Stimulated activated naive CD8-positive, alpha-beta T cell treated with anti-CD3 and anti-CD28 coated beads, Interleukin-15, amount 100 ng/mL, for 72 hours (primary cell): ENCODE measurements at regions not wholly inside any gene's neighbourhood (a gene's known extent, or its start where the extent isn't known, plus 50 kb on each side); places are given as distances from the start of the nearest gene placed in this dataset.

Source experiments
- ATAC-seq: fragments of 150-1000 bp; cut with Tn5 transposase; 2 replicates; pipeline ENCODE4 v1.10.0; 2021; ENCODE audit warnings: mild to moderate bottlenecking, moderate library complexity
- DNase-seq, 2 donors: peaks; one replicate each; pipeline ENCODE4 v3.0.0; 2021 to 2022
- H3K27ac Mint-ChIP-seq, 2 donors: one replicate each; pipeline ENCODE4 v1.8.0; 2022; ENCODE audit warnings: mild to moderate bottlenecking in 2 of 2, mixed read lengths in 2 of 2, moderate library complexity in 2 of 2
- H3K27me3 Mint-ChIP-seq: one replicate; pipeline ENCODE4 v1.8.0; 2022; ENCODE audit warnings: mixed read lengths
- H3K4me1 Mint-ChIP-seq: one replicate; pipeline ENCODE4 v1.8.0; 2022; ENCODE audit warnings: mild to moderate bottlenecking, mixed read lengths
- H3K4me3 Mint-ChIP-seq, 2 donors: one replicate each; pipeline ENCODE4 v1.8.0; 2022; ENCODE audit warnings: mild to moderate bottlenecking in 2 of 2, mixed read lengths in 2 of 2, moderate library complexity in 1 of 2
- H3K9me3 Mint-ChIP-seq, 2 donors: one replicate each; pipeline ENCODE4 v1.8.0; 2022; ENCODE audit warnings: mixed read lengths in 2 of 2

GRCh38 chr2:65486282-65486681, 53.9 kb upstream of the SPRED2 start:
- Mint-ChIP-seq H3K4me3 (no peak overlapping the region), H3K4me1 (no peaks in the 10 kb centered on the region), H3K27ac (no peak overlapping the region), H3K9me3 (peaks cover 9 to 31% of the 10 kb centered on the region in 2 donors), H3K27me3 (peaks cover 23% of the 10 kb centered on the region)
- ATAC-seq (no peak), DNase-seq (no peak)

- DNase-seq (no peak), ATAC-seq (no peak)
- no peak overlapping the region for H3K4me3 Mint-ChIP-seq
- H3K27me3 Mint-ChIP-seq, result peaks cover 23% of the 10 kb centered on the region
- no peaks in the 10 kb centered on the region for H3K4me1 Mint-ChIP-seq
- H3K9me3 Mint-ChIP-seq, result peaks cover 9 to 31% of the 10 kb centered on the region in 2 donors
- no peak overlapping the region for H3K27ac Mint-ChIP-seq
These were observed 53.4 kb upstream of the SPRED2 start for GRCh38 chr2:65485839-65486238.

GRCh38 chr2:65483763-65484162, 51.4 kb upstream of the SPRED2 start:
- no peak for ATAC-seq
- no peak overlapping the region for H3K27ac Mint-ChIP-seq

GRCh38 chr2:65482971-65483370, 50.6 kb upstream of the SPRED2 start:
- DNase-seq (no peak), ATAC-seq (no peak)
- H3K4me1 Mint-ChIP-seq, result no peaks in the 10 kb centered on the region
- H3K27me3 Mint-ChIP-seq, result peaks cover 24% of the 10 kb centered on the region
- no peak overlapping the region for H3K27ac Mint-ChIP-seq
- H3K4me3 Mint-ChIP-seq, result no peak overlapping the region
- H3K9me3 Mint-ChIP-seq, result peaks cover 2 to 10% of the 10 kb centered on the region in 2 donors

More at GRCh38 chr2:65483763-65484162, 51.4 kb upstream of the SPRED2 start:
- DNase-seq, result no peak
- no peaks in the 10 kb centered on the region for H3K4me1 Mint-ChIP-seq
- H3K9me3 Mint-ChIP-seq, result peaks cover 9 to 18% of the 10 kb centered on the region in 2 donors
- no peak overlapping the region for H3K4me3 Mint-ChIP-seq
- H3K27me3 Mint-ChIP-seq, result peaks cover 28% of the 10 kb centered on the region
